Activated CD4-positive, alpha-beta T cell treated with anti-CD3 and anti-CD28 coated beads, Interleukin-2, amount 10 ng/mL, durations not matched to agents 24 days and 14 days (primary cell): ENCODE measurements at regions not wholly inside any gene's neighbourhood (a gene's known extent, or its start where the extent isn't known, plus 50 kb on each side); places are given as distances from the start of the nearest gene placed in this dataset.

Experiments
- DNase-seq: peaks from one replicate; pipeline ENCODE4 v3.0.0; 2022
- H3K27ac Mint-ChIP-seq: one replicate; pipeline ENCODE4 v1.8.0; 2022; ENCODE audit warnings: mild to moderate bottlenecking, mixed read lengths
- H3K27me3 Mint-ChIP-seq: one replicate; pipeline ENCODE4 v1.8.0; 2022; ENCODE audit warnings: mixed read lengths
- H3K36me3 Mint-ChIP-seq: one replicate; pipeline ENCODE4 v1.8.0; 2022; ENCODE audit warnings: low read depth, mild to moderate bottlenecking, mixed read lengths
- H3K4me1 Mint-ChIP-seq: one replicate; pipeline ENCODE4 v1.8.0; 2021; ENCODE audit warnings: mixed read lengths
- H3K4me3 Mint-ChIP-seq: one replicate; pipeline ENCODE4 v1.8.0; 2022; ENCODE audit warnings: mild to moderate bottlenecking, moderate library complexity, mixed read lengths
- H3K9me3 Mint-ChIP-seq: one replicate; pipeline ENCODE4 v1.8.0; 2021; ENCODE audit warnings: mixed read lengths
- intact Hi-C: fragments of 100-400 bp; cut with micrococcal nuclease; formaldehyde crosslinking; loops from one replicate; pipeline ENCODE4 v1.15.1; 2023

- Mint-ChIP-seq H3K4me3 (no peak overlapping the region), H3K27me3 (no peaks in the 10 kb centered on the region), H3K36me3 (no peaks in the 10 kb centered on the region), H3K27ac (no peak overlapping the region), H3K4me1 (no peaks in the 10 kb centered on the region), H3K9me3 (no peaks in the 10 kb centered on the region)
- intact Hi-C loops, result no loop called here
- DNase-seq, result no peak
Measured at GRCh38 chr11:26037716-26038115, 294.2 kb upstream of the ANO3 start.

- Mint-ChIP-seq H3K27me3 (no peaks in the 10 kb centered on the region), H3K4me1 (no peaks in the 10 kb centered on the region), H3K27ac (no peak overlapping the region), H3K4me3 (no peak overlapping the region), H3K9me3 (no peaks in the 10 kb centered on the region), H3K36me3 (no peaks in the 10 kb centered on the region)
- intact Hi-C loops, result no loop called here
- DNase-seq, result no peak
Measured at GRCh38 chr11:26040339-26040738, 291.6 kb upstream of the ANO3 start.

DNA sequence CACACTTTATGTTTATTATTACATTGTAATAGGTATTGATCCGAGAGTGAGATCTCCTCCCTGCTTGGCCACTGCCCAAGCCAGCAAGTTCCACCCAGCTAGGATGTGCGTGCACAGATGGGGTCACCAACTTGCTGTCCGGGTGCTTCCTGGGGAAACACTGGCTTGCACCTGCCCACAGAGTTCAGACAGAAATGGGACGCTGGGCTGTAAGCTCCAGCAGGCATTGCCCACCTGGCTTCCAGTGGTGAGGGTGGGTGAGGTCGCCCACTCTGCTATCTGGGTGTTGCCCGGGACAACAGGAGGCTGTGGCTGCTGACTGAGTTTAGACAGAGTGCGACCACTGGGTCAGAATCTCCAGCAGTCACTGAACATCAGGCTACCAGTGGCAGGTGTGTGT is 289.8 kb upstream of the ANO3 start:
- intact Hi-C loops, result no loop called here
- Mint-ChIP-seq H3K9me3 (no peaks in the 10 kb centered on the region), H3K36me3 (no peaks in the 10 kb centered on the region), H3K27ac (no peak overlapping the region), H3K27me3 (no peaks in the 10 kb centered on the region), H3K4me3 (no peak overlapping the region), H3K4me1 (no peaks in the 10 kb centered on the region)
- no peak for DNase-seq

- Mint-ChIP-seq H3K9me3 (no peaks in the 10 kb centered on the region), H3K27ac (no peak overlapping the region), H3K27me3 (no peaks in the 10 kb centered on the region), H3K36me3 (no peaks in the 10 kb centered on the region), H3K4me1 (no peaks in the 10 kb centered on the region), H3K4me3 (no peak overlapping the region)
- no peak for DNase-seq
- intact Hi-C loops, result no loop called here
Measured at GRCh38 chr11:26043665-26044064, 288.3 kb upstream of the ANO3 start.

- Mint-ChIP-seq H3K4me1 (no peaks in the 10 kb centered on the region), H3K9me3 (no peaks in the 10 kb centered on the region), H3K4me3 (no peak overlapping the region), H3K27ac (no peak overlapping the region), H3K27me3 (no peaks in the 10 kb centered on the region), H3K36me3 (no peaks in the 10 kb centered on the region)
- DNase-seq, result no peak
- intact Hi-C loops, result no loop called here
Measured at GRCh38 chr11:26044389-26044788, 287.5 kb upstream of the ANO3 start.

- Mint-ChIP-seq H3K27ac (no peak overlapping the region), H3K4me1 (no peaks in the 10 kb centered on the region), H3K9me3 (no peaks in the 10 kb centered on the region), H3K36me3 (no peaks in the 10 kb centered on the region), H3K27me3 (no peaks in the 10 kb centered on the region), H3K4me3 (no peak overlapping the region)
- intact Hi-C loops, result no loop called here
- no peak for DNase-seq
Measured at GRCh38 chr11:26045082-26045481, 286.8 kb upstream of the ANO3 start.

- Mint-ChIP-seq H3K4me3 (no peak overlapping the region), H3K36me3 (no peaks in the 10 kb centered on the region), H3K9me3 (no peaks in the 10 kb centered on the region), H3K4me1 (no peaks in the 10 kb centered on the region), H3K27me3 (no peaks in the 10 kb centered on the region), H3K27ac (no peak overlapping the region)
- DNase-seq, result no peak
- intact Hi-C loops, result no loop called here
Measured at GRCh38 chr11:26048271-26048670, 283.7 kb upstream of the ANO3 start.

GRCh38 chr11:26053966-26054365 is 278.0 kb upstream of the ANO3 start:
- Mint-ChIP-seq H3K36me3 (no peaks in the 10 kb centered on the region), H3K27ac (no peak overlapping the region), H3K4me3 (no peak overlapping the region), H3K9me3 (no peaks in the 10 kb centered on the region), H3K4me1 (no peaks in the 10 kb centered on the region), H3K27me3 (no peaks in the 10 kb centered on the region)
- intact Hi-C loops, result no loop called here
- DNase-seq, result no peak

GRCh38 chr11:26062660-26063059 is 269.3 kb upstream of the ANO3 start:
- Mint-ChIP-seq H3K27me3 (no peaks in the 10 kb centered on the region), H3K36me3 (no peaks in the 10 kb centered on the region), H3K4me3 (no peak overlapping the region), H3K4me1 (no peaks in the 10 kb centered on the region), H3K9me3 (no peaks in the 10 kb centered on the region), H3K27ac (no peak overlapping the region)
- DNase-seq, result no peak
- intact Hi-C loops, result no loop called here

- Mint-ChIP-seq H3K36me3 (no peaks in the 10 kb centered on the region), H3K4me3 (no peak overlapping the region), H3K27ac (no peak overlapping the region), H3K9me3 (no peaks in the 10 kb centered on the region), H3K4me1 (no peaks in the 10 kb centered on the region), H3K27me3 (no peaks in the 10 kb centered on the region)
- intact Hi-C loops, result no loop called here
- no peak for DNase-seq
Measured at GRCh38 chr11:26063915-26064314, 268.0 kb upstream of the ANO3 start.

GRCh38 chr11:26065944-26066343 is 266.0 kb upstream of the ANO3 start:
- no peak for DNase-seq

DNA sequence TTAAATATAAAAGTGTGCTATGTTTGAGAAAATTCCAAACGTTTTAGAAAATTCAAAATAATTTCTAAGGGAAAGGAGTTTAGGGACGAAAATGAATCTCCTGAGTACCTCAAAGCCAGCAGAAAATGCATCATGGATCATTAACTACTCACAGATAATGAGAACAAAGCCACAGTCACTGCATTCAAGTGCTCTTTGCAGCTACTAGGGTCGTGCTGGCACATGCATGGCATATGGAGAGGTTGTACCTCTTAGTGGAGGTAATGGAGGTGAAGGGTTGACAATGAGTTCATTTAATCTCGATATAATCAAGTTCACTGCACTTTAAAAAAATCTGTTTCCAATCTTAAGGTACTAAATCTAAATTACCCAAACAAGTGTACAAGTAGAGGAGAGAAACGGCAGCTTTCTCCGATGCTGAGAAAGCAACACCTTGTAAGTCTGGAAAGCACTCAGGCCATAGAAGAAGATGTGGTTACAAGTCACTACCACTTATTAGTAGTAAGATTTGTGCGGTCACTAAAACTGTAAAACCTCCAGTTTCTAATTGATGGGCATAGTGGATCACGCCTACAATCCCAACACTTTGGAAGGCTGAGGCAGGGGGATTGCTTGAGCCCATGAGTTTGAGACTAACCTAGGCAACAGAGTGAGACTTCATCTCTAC is 261.1 kb upstream of the ANO3 start:
- Mint-ChIP-seq H3K27me3 (no peaks in the 10 kb centered on the region), H3K4me3 (no peak overlapping the region), H3K4me1 (no peaks in the 10 kb centered on the region), H3K36me3 (no peaks in the 10 kb centered on the region), H3K27ac (no peak overlapping the region), H3K9me3 (no peaks in the 10 kb centered on the region)
- no peak for DNase-seq
- intact Hi-C loops, result no loop called here

More at GRCh38 chr11:26065944-26066343, 266.0 kb upstream of the ANO3 start:
- H3K36me3 Mint-ChIP-seq, result no peaks in the 10 kb centered on the region
- H3K4me1 Mint-ChIP-seq, result no peaks in the 10 kb centered on the region
- no peaks in the 10 kb centered on the region for H3K9me3 Mint-ChIP-seq
- no peaks in the 10 kb centered on the region for H3K27me3 Mint-ChIP-seq
- no peak overlapping the region for H3K27ac Mint-ChIP-seq
- intact Hi-C loops, result no loop called here
- no peak overlapping the region for H3K4me3 Mint-ChIP-seq

DNA sequence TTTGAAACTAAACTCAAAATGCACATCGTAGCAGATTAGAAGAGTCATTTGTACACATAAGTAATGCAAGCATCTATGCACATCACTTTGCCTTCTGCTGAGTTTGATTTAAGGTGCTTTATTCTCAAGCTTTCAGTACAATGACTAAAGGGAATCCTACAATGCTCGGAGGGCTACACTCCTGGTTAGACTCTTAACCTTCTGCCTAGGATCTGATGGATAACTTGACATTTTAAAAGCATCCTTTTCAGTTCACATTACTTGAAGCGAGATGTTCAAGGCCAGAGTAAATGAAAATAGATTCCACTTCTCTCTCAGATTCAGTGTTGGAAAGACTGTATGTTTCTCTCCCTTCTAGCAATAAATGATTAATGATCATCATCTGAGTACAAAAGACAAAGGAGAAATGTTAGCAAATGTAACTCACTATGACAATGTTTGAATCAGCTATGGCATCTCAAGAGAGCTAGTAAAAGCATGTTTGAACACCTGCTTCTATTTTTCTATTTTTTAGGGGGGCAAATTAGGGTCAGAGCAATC is 259.2 kb upstream of the ANO3 start:
- H3K27me3 Mint-ChIP-seq, result no peaks in the 10 kb centered on the region
- intact Hi-C loops, result no loop called here
- no peaks in the 10 kb centered on the region for H3K4me1 Mint-ChIP-seq
- DNase-seq, result no peak
- H3K36me3 Mint-ChIP-seq, result no peaks in the 10 kb centered on the region
- no peak overlapping the region for H3K27ac Mint-ChIP-seq
- no peaks in the 10 kb centered on the region for H3K9me3 Mint-ChIP-seq
- no peak overlapping the region for H3K4me3 Mint-ChIP-seq

DNA sequence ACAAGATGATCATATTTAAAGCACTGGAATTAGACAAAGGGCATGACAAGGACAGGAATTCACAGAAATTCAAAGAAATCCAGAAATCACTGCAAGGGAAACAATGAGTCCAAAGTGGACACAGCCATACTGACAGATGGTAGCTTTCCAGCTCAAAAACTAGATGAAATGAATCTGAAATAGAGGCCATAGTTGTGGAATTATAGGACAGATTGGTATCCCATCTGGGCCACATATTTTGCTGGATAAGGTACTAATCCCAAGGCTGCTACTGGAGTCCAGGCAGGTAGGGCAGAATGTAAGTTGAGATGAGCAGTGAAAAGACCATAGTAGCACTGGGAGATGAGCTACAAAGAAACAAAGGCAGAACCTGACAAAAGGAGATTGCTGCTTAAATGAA is 258.3 kb upstream of the ANO3 start:
- no peaks in the 10 kb centered on the region for H3K4me1 Mint-ChIP-seq
- no peak overlapping the region for H3K27ac Mint-ChIP-seq
- intact Hi-C loops, result no loop called here
- no peak overlapping the region for H3K4me3 Mint-ChIP-seq
- H3K9me3 Mint-ChIP-seq, result no peaks in the 10 kb centered on the region
- H3K27me3 Mint-ChIP-seq, result no peaks in the 10 kb centered on the region
- no peak for DNase-seq
- no peaks in the 10 kb centered on the region for H3K36me3 Mint-ChIP-seq
